K562 (cell line): ENCODE measurements at regions not wholly inside any gene's neighbourhood (a gene's known extent, or its start where the extent isn't known, plus 50 kb on each side); places are given as distances from the start of the nearest gene placed in this dataset.

ENCODE experiments used
- BCOR ChIP-seq: fragments of 450-650 bp; IDR thresholded peaks from 2 replicates; pipeline ENCODE4 v1.6.1; 2016
- CAMTA2 ChIP-seq: fragments of 250-450 bp; sonication (Bioruptor Pico); conservative IDR thresholded peaks from 2 replicates; pipeline ENCODE4 v1.5.1; 2022
- CBFB ChIP-seq: sonication (generic); formaldehyde crosslinking; IDR thresholded peaks from 2 replicates; pipeline ENCODE4 v1.4.0; 2020; ENCODE audit warnings: mild to moderate bottlenecking, missing genetic modification reagents
- CCNT2 ChIP-seq: IDR thresholded peaks from 2 replicates; pipeline ENCODE4 v1.6.1; 2011; ENCODE audit warnings: borderline replicate concordance, low read depth, mild to moderate bottlenecking, moderate library complexity, mixed read lengths, low read length; ENCODE audit not compliant: insufficient read length; ENCODE audit errors: extremely low read depth
- KAT8 ChIP-seq: fragments of 450-650 bp; IDR thresholded peaks from 2 replicates; pipeline ENCODE4 v1.6.1; 2016; ENCODE audit warnings: low read depth, mild to moderate bottlenecking
- PML ChIP-seq: IDR thresholded peaks from 2 replicates; pipeline ENCODE4 v1.6.1; 2012; ENCODE audit warnings: low read length, inconsistent platforms
- POLR2A ChIP-seq: fragments of 450-650 bp; conservative IDR thresholded peaks from 2 replicates; pipeline ENCODE4 v1.6.1; 2016
- POLR2AphosphoS5 ChIP-seq: IDR thresholded peaks from 2 replicates; pipeline ENCODE4 v1.6.1; 2011; ENCODE audit warnings: mild to moderate bottlenecking, low read depth, low read length, moderate library complexity; ENCODE audit not compliant: control insufficient read depth, insufficient read depth
- RBM39 ChIP-seq: fragments of 200-400 bp; formaldehyde crosslinking; optimal IDR thresholded peaks from 2 replicates; pipeline ENCODE3; 2018; ENCODE audit warnings: low read depth, low read length
- TAF15 ChIP-seq: fragments of 200-400 bp; formaldehyde crosslinking; IDR thresholded peaks from 2 replicates; pipeline ENCODE4 v1.6.1; 2017; ENCODE audit warnings: mild to moderate bottlenecking, low read depth, low read length, moderate library complexity
- ZNF778 ChIP-seq: fragments of 450-650 bp; formaldehyde crosslinking; IDR thresholded peaks from 2 replicates; pipeline ENCODE4 v1.4.0; 2020; ENCODE audit warnings: mild to moderate bottlenecking, moderate library complexity
- TF ChIP-seq, protein P1 (sequence below): sonication (generic); formaldehyde crosslinking; IDR thresholded peaks from 2 replicates; pipeline ENCODE4 v1.5.0; 2020; ENCODE audit warnings: missing genetic modification reagents
- TF ChIP-seq, protein P2 (sequence below), 3 experiments: IDR thresholded peaks in 2 of 3; conservative IDR thresholded peaks in 1 of 3; 2 replicates each; pipeline ENCODE4 v1.5.1; 2011 to 2012; ENCODE audit warnings: low read length in 3 of 3, mild to moderate bottlenecking in 3 of 3, control low read depth in 2 of 3, improper control_type of control experiment in 1 of 3, inconsistent platforms in 1 of 3, low read depth in 1 of 3, mixed read lengths in 1 of 3, moderate library complexity in 1 of 3; ENCODE audit not compliant: insufficient read depth in 2 of 3
- TF ChIP-seq, protein P3 (sequence below): sonication (generic); formaldehyde crosslinking; IDR thresholded peaks from 2 replicates; pipeline ENCODE4 v1.8.1; 2023; ENCODE audit warnings: mild to moderate bottlenecking, missing genetic modification reagents

DNA sequence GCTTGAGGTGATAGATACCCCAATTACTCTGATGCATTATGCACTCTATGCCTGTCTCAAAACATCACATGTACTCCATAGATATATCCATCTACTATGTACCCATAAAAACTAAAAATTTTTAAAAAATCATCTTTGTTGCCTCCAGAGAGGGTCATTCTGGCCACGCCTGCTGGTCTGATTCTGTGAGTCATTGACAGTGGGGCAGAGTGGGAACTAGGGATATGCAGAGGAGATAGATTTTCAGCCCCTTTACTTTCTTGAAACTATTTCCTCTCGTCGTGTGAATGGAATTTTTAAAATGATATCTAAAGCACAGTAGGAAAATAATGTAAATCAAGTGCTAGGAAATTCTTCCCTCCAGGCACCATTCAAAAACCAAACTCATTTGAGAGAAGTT lies 715.0 kb upstream of the NRP1 start:
- no peak for TF ChIP-seq PML
- no peak for TF ChIP-seq KAT8
- no peak for TF ChIP-seq CCNT2
- TF ChIP-seq, protein P1, sequence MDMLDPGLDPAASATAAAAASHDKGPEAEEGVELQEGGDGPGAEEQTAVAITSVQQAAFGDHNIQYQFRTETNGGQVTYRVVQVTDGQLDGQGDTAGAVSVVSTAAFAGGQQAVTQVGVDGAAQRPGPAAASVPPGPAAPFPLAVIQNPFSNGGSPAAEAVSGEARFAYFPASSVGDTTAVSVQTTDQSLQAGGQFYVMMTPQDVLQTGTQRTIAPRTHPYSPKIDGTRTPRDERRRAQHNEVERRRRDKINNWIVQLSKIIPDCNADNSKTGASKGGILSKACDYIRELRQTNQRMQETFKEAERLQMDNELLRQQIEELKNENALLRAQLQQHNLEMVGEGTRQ (CRISPR knock-in tag), result no peak
- TF ChIP-seq, protein P2, sequence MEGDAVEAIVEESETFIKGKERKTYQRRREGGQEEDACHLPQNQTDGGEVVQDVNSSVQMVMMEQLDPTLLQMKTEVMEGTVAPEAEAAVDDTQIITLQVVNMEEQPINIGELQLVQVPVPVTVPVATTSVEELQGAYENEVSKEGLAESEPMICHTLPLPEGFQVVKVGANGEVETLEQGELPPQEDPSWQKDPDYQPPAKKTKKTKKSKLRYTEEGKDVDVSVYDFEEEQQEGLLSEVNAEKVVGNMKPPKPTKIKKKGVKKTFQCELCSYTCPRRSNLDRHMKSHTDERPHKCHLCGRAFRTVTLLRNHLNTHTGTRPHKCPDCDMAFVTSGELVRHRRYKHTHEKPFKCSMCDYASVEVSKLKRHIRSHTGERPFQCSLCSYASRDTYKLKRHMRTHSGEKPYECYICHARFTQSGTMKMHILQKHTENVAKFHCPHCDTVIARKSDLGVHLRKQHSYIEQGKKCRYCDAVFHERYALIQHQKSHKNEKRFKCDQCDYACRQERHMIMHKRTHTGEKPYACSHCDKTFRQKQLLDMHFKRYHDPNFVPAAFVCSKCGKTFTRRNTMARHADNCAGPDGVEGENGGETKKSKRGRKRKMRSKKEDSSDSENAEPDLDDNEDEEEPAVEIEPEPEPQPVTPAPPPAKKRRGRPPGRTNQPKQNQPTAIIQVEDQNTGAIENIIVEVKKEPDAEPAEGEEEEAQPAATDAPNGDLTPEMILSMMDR (IDR thresholded peaks at IDR 0.05 in 2 of 3, conservative IDR thresholded peaks at IDR 0.05 in 1 of 3; ENCODE audit: insufficient read depth in 2 of 3, low read depth in 1 of 3, low read length in 3 of 3), result no peak
- TF ChIP-seq ZNF778, result no peak
- TF ChIP-seq POLR2A, result no peak
- TF ChIP-seq POLR2AphosphoS5, result no peak
- TF ChIP-seq CAMTA2 (CRISPR knock-in tag), result no peak
- no peak for TF ChIP-seq TAF15
- TF ChIP-seq, protein P3, sequence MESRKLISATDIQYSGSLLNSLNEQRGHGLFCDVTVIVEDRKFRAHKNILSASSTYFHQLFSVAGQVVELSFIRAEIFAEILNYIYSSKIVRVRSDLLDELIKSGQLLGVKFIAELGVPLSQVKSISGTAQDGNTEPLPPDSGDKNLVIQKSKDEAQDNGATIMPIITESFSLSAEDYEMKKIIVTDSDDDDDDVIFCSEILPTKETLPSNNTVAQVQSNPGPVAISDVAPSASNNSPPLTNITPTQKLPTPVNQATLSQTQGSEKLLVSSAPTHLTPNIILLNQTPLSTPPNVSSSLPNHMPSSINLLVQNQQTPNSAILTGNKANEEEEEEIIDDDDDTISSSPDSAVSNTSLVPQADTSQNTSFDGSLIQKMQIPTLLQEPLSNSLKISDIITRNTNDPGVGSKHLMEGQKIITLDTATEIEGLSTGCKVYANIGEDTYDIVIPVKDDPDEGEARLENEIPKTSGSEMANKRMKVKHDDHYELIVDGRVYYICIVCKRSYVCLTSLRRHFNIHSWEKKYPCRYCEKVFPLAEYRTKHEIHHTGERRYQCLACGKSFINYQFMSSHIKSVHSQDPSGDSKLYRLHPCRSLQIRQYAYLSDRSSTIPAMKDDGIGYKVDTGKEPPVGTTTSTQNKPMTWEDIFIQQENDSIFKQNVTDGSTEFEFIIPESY, result no peak
- TF ChIP-seq CBFB, result no peak
- no peak for TF ChIP-seq BCOR
- no peak for TF ChIP-seq RBM39
